ENCODE measurements at regions not wholly inside any gene's neighbourhood (a gene's known extent, or its start where the extent isn't known, plus 50 kb on each side); places are given as distances from the start of the nearest gene placed in this dataset.

DNA sequence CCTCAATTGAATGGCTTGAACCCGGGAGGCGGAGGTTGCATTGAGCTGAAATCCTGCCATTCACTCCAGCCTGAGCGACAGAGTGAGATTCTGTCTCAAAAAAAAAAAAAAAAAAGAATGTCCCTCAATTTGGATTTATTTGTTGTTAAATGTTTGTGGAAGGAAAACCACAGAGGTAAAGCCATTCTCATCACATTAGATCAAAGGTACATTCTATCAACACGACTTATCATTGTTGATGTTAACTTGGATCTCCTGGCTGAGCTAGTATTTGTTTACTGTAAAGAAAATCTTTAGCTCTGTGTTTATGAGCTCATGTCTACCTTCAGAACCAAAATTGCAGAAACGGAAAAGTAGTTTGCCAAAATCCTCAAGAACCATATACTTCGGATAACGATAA is 91.4 kb upstream of the SALL4 start:
- TF ChIP-seq, protein P1, sequence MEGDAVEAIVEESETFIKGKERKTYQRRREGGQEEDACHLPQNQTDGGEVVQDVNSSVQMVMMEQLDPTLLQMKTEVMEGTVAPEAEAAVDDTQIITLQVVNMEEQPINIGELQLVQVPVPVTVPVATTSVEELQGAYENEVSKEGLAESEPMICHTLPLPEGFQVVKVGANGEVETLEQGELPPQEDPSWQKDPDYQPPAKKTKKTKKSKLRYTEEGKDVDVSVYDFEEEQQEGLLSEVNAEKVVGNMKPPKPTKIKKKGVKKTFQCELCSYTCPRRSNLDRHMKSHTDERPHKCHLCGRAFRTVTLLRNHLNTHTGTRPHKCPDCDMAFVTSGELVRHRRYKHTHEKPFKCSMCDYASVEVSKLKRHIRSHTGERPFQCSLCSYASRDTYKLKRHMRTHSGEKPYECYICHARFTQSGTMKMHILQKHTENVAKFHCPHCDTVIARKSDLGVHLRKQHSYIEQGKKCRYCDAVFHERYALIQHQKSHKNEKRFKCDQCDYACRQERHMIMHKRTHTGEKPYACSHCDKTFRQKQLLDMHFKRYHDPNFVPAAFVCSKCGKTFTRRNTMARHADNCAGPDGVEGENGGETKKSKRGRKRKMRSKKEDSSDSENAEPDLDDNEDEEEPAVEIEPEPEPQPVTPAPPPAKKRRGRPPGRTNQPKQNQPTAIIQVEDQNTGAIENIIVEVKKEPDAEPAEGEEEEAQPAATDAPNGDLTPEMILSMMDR (IDR thresholded peaks at IDR 0.05) = no peak
- TF ChIP-seq POLR2A (IDR thresholded peaks at IDR 0.05) (no peak), POLR2AphosphoS5 (IDR thresholded peaks at IDR 0.05) (no peak)
